ENCODE measurements at regions not wholly inside any gene's neighbourhood (a gene's known extent, or its start where the extent isn't known, plus 50 kb on each side); places are given as distances from the start of the nearest gene placed in this dataset.

- Histone ChIP-seq H3K4me1 (ENCODE audit: insufficient read depth) (no peaks in the 10 kb centered on the region), H3K27me3 (no peaks in the 10 kb centered on the region), H3K4me3 (no peak overlapping the region), H3K36me3 (no peaks in the 10 kb centered on the region), H3K9me3 (no peaks in the 10 kb centered on the region), H3K27ac (no peak overlapping the region)
- no peak for TF ChIP-seq CTCF (IDR thresholded peaks at IDR 0.05)
- no peak for TF ChIP-seq EP300 (IDR thresholded peaks at IDR 0.05)
- TF ChIP-seq POLR2A (IDR thresholded peaks at IDR 0.05): no peak
- WGBS, 3 donors: 79 to 83% (median 82%) methylated on average over 13 of the region's 13 CpGs
- intact Hi-C loops (cut with DNase I): no loop called here
- no peak for DNase-seq
Measured at GRCh38 chr17:77266891-77267341, 126.1 kb downstream of the SEC14L1 start.

- Histone ChIP-seq H3K27ac (no peak overlapping the region), H3K27me3 (no peaks in the 10 kb centered on the region), H3K4me1 (ENCODE audit: insufficient read depth) (no peaks in the 10 kb centered on the region), H3K9me3 (no peaks in the 10 kb centered on the region), H3K36me3 (no peaks in the 10 kb centered on the region), H3K4me3 (no peak overlapping the region)
- intact Hi-C loops (cut with DNase I): no loop called here
- no peak for TF ChIP-seq POLR2A (IDR thresholded peaks at IDR 0.05)
- no peak for TF ChIP-seq EP300 (IDR thresholded peaks at IDR 0.05)
- no peak for TF ChIP-seq CTCF (IDR thresholded peaks at IDR 0.05)
- WGBS, 3 donors: 87 to 90% (median 89%) methylated on average over 18 of the region's 18 CpGs
- DNase-seq: no peak
Measured at GRCh38 chr17:77269696-77270681, 129.2 kb downstream of the SEC14L1 start.

GRCh38 chr17:77271411-77271810, 130.6 kb downstream of the SEC14L1 start:
- Histone ChIP-seq H3K4me3 (no peak overlapping the region), H3K27ac (no peak overlapping the region), H3K4me1 (ENCODE audit: insufficient read depth) (no peaks in the 10 kb centered on the region), H3K27me3 (no peaks in the 10 kb centered on the region), H3K36me3 (no peaks in the 10 kb centered on the region), H3K9me3 (no peaks in the 10 kb centered on the region)
- intact Hi-C loops (cut with DNase I): no loop called here
- no peak for DNase-seq
- 83 to 89% (median 87%) methylated on average over 8 of the region's 8 CpGs for WGBS, 3 donors
- TF ChIP-seq CTCF (IDR thresholded peaks at IDR 0.05): no peak
- TF ChIP-seq EP300 (IDR thresholded peaks at IDR 0.05): no peak
- no peak for TF ChIP-seq POLR2A (IDR thresholded peaks at IDR 0.05)

- no peaks in the 10 kb centered on the region for H3K4me1 ChIP-seq (ENCODE audit: insufficient read depth)
- no peaks in the 10 kb centered on the region for H3K27me3 ChIP-seq
- intact Hi-C loops (cut with DNase I): no loop called here
- H3K27ac ChIP-seq: no peak overlapping the region
- H3K4me3 ChIP-seq: no peak overlapping the region
- H3K9me3 ChIP-seq: no peaks in the 10 kb centered on the region
- no peaks in the 10 kb centered on the region for H3K36me3 ChIP-seq
- WGBS, 3 donors: 83 to 88% (median 87%) methylated on average over 7 of the region's 7 CpGs
- no peak for DNase-seq
- TF ChIP-seq POLR2A (IDR thresholded peaks at IDR 0.05): no peak
- no peak for TF ChIP-seq CTCF (IDR thresholded peaks at IDR 0.05)
- no peak for TF ChIP-seq EP300 (IDR thresholded peaks at IDR 0.05)
Measured at GRCh38 chr17:77273397-77274085, 132.8 kb downstream of the SEC14L1 start.
